ENCODE measurements at regions not wholly inside any gene's neighbourhood (a gene's known extent, or its start where the extent isn't known, plus 50 kb on each side); places are given as distances from the start of the nearest gene placed in this dataset.

DNA sequence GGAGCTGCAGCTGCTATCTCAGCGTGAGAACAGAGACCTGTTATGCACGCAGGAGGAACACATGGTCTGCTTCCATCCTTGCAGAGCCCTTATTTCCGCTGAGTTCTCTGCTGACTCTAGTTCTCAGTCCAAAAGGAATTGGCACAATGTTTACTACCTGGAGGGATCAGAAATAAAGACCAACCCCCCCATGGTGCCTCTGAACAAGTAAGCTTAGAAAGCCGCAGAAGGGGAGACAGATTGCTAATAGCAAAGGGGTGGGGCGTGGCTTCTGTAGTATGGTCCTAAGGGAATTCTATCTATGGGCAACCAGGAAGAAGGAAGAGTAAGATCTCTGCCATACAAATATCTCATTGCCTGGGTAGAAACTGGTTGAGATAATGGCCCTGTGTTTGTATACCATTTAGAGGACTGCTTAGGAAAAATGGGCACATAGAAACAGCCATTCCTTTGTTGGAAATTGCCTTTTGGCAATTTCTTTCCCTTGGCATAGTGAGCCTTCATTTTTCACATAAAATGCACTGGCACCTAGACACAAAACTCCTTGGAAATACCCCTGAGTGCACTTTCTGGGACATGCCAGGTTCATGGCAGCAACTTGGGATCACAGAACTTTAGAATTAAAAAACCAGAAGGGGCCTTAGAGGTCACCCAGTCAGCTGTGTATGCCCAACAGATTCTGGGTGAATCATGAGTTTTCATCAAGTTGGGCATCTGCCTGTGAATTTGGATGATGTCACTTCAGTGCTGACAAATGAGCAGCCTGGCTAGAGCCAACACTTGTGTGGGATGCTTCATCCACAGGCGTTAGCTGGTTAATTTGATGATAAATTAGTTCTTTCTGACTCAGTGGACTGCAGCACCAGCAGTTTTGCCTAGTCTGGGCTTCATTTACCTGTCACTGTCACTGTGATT is 57.4 kb upstream of the STXBP5L start:
- H3K36me3 ChIP-seq = no peaks in the 10 kb centered on the region
- H3K27me3 ChIP-seq (replicated peaks; ENCODE audit: insufficient read depth) = no peaks in the 10 kb centered on the region
- 78% methylated on average over 6 of the region's 6 CpGs for WGBS
- H3K9me3 ChIP-seq = no peaks in the 10 kb centered on the region
- DNase-seq (ENCODE audit: low spot score) = no peak
- no peak overlapping the region for H3K4me3 ChIP-seq
- intact Hi-C loops (cut with DNase I) = no loop called here
- H3K27ac ChIP-seq = no peak overlapping the region
- H3K4me1 ChIP-seq (replicated peaks) = no peaks in the 10 kb centered on the region
- TF ChIP-seq POLR2A (IDR thresholded peaks at IDR 0.05) (no peak), POLR2AphosphoS5 (IDR thresholded peaks at IDR 0.05) (no peak)
- TF ChIP-seq, protein P1, sequence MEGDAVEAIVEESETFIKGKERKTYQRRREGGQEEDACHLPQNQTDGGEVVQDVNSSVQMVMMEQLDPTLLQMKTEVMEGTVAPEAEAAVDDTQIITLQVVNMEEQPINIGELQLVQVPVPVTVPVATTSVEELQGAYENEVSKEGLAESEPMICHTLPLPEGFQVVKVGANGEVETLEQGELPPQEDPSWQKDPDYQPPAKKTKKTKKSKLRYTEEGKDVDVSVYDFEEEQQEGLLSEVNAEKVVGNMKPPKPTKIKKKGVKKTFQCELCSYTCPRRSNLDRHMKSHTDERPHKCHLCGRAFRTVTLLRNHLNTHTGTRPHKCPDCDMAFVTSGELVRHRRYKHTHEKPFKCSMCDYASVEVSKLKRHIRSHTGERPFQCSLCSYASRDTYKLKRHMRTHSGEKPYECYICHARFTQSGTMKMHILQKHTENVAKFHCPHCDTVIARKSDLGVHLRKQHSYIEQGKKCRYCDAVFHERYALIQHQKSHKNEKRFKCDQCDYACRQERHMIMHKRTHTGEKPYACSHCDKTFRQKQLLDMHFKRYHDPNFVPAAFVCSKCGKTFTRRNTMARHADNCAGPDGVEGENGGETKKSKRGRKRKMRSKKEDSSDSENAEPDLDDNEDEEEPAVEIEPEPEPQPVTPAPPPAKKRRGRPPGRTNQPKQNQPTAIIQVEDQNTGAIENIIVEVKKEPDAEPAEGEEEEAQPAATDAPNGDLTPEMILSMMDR (IDR thresholded peaks at IDR 0.05) = no peak

DNA sequence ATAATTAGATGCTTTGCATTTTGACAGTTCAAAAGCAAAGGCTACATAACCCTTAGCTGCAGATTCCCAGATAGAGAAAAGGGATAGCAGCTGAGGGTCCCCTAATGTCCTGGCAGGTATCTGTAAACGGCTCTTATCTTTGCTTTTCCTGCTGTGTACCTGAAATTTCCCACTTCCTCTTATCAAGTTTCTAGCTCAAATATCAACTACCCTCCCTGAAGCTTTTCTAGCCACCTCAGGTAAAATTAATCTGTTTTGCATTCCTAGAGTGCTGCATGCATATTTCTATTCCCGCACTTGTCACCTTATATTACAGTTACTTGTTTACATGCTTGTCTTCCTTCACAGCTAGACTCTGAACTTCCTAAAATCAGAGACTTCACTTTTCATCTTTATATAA is 55.6 kb upstream of the STXBP5L start:
- H3K9me3 ChIP-seq = no peaks in the 10 kb centered on the region
- no peaks in the 10 kb centered on the region for H3K36me3 ChIP-seq
- TF ChIP-seq POLR2AphosphoS5 (IDR thresholded peaks at IDR 0.05) (no peak), POLR2A (IDR thresholded peaks at IDR 0.05) (no peak)
- TF ChIP-seq, protein P1 (IDR thresholded peaks at IDR 0.05) = no peak
- no peaks in the 10 kb centered on the region for H3K27me3 ChIP-seq (replicated peaks; ENCODE audit: insufficient read depth)
- DNase-seq (ENCODE audit: low spot score) = no peak
- H3K4me3 ChIP-seq = no peak overlapping the region
- H3K27ac ChIP-seq = no peak overlapping the region
- 81% methylated on average over 2 of the region's 2 CpGs for WGBS
- intact Hi-C loops (cut with DNase I) = no loop called here
- H3K4me1 ChIP-seq (replicated peaks) = no peaks in the 10 kb centered on the region

DNA sequence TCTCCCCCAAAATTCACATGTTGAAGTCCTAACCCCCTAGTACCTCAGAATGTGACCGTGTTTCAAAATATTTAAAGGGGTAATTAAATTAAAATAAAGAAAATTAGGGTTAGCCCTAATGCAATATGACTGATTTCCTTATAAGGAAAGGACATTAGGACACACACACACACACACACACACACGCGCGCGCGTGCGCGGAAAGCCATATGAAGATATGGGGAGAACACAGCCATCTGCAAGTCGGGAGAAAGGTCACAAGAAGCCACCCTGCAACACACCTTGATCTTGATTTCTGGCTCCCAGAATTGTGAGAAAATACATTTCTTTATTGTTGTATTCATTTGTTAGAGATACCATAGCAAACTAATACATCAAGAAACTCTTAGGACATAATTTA is 54.6 kb upstream of the STXBP5L start:
- DNase-seq (ENCODE audit: low spot score) = no peak
- no peaks in the 10 kb centered on the region for H3K27me3 ChIP-seq (replicated peaks; ENCODE audit: insufficient read depth)
- WGBS = 96% methylated on average over 9 of the region's 9 CpGs
- no peaks in the 10 kb centered on the region for H3K4me1 ChIP-seq (replicated peaks)
- H3K36me3 ChIP-seq = no peaks in the 10 kb centered on the region
- intact Hi-C loops (cut with DNase I) = no loop called here
- no peak overlapping the region for H3K27ac ChIP-seq
- TF ChIP-seq POLR2AphosphoS5 (IDR thresholded peaks at IDR 0.05) = no peak
- no peak for TF ChIP-seq POLR2A (IDR thresholded peaks at IDR 0.05)
- TF ChIP-seq, protein P1 (IDR thresholded peaks at IDR 0.05) = no peak
- no peak overlapping the region for H3K4me3 ChIP-seq
- H3K9me3 ChIP-seq = no peaks in the 10 kb centered on the region

DNA sequence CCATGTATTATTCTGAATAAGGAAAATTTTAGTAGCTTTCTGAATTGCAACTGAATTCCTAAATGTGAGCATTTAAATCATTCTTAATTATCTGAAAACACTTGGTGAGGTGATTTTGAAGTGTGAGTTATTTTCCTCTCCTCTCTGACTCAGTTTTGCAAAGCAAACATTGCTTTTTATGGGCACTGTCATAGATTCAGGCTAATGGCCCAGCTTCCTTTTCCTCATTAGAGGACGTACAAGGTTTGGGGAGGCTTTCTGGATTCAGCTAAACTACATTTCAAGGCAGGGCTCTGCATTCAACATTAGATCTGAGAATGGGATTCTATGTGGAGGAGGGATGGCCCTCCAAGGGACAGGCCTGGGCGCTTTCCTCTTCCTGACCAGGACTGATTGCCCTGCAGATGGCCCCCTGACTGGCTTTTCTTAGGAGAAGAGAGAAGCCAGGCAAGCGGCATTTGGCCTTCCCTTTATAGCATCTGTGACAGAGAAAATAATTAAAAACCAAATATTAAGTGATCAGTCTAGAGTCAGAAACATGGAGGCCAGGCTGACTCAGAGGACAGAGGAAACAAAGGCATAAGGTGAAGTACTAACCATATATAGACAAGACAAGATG is 53.0 kb upstream of the STXBP5L start:
- intact Hi-C loops (cut with DNase I) = no loop called here
- H3K36me3 ChIP-seq = no peaks in the 10 kb centered on the region
- no peaks in the 10 kb centered on the region for H3K27me3 ChIP-seq (replicated peaks; ENCODE audit: insufficient read depth)
- 73% methylated on average over 3 of the region's 3 CpGs for WGBS
- TF ChIP-seq POLR2A (IDR thresholded peaks at IDR 0.05) (no peak), POLR2AphosphoS5 (IDR thresholded peaks at IDR 0.05) (no peak)
- TF ChIP-seq, protein P1 (IDR thresholded peaks at IDR 0.05) = no peak
- H3K4me3 ChIP-seq = no peak overlapping the region
- no peak for DNase-seq (ENCODE audit: low spot score)
- H3K9me3 ChIP-seq = no peaks in the 10 kb centered on the region
- H3K4me1 ChIP-seq (replicated peaks) = no peaks in the 10 kb centered on the region
- H3K27ac ChIP-seq = no peak overlapping the region

Measured in prostate gland (tissue), 2 donors.